Spinal cord (tissue), 9 donors: ENCODE measurements at regions not wholly inside any gene's neighbourhood (a gene's known extent, or its start where the extent isn't known, plus 50 kb on each side); places are given as distances from the start of the nearest gene placed in this dataset.

Source experiments
- DNase-seq, 6 donors: peaks; one replicate each; pipeline versions ENCODE4 v3.0.0 to v3.0.0-alpha.2; 2013 to 2015; ENCODE audit warnings: low spot score in 6 of 6, low read depth in 4 of 6
- H3K27ac ChIP-seq: one replicate; pipeline ENCODE4 v1.5.1; 2013; ENCODE audit warnings: low read depth, low read length, control low read depth
- H3K27me3 ChIP-seq: one replicate; pipeline ENCODE4 v1.6.1; 2013; ENCODE audit warnings: low read length; ENCODE audit not compliant: control insufficient read depth, insufficient read depth
- H3K36me3 ChIP-seq: one replicate; pipeline ENCODE4 v1.6.1; 2013; ENCODE audit warnings: low read length; ENCODE audit not compliant: control insufficient read depth, insufficient read depth
- H3K4me1 ChIP-seq: one replicate; pipeline ENCODE4 v1.6.1; 2013; ENCODE audit warnings: low read length; ENCODE audit not compliant: control insufficient read depth, insufficient read depth
- H3K4me3 ChIP-seq: one replicate; pipeline ENCODE4 v1.5.1; 2013; ENCODE audit warnings: low read depth, low read length, control low read depth
- H3K9me3 ChIP-seq: one replicate; pipeline ENCODE4 v1.6.1; 2013; ENCODE audit warnings: low read length; ENCODE audit not compliant: control insufficient read depth, insufficient read depth
- WGBS: methylation state at CpG from one replicate; pipeline ENCODE4 v1.1.5; 2013; ENCODE audit warnings: missing lambda C conversion rate; ENCODE audit not compliant: insufficient coverage; 5-methylcytosine and 5-hydroxymethylcytosine counted together
- donor health status: healthy.

- Histone ChIP-seq H3K27me3 (no peaks in the 10 kb centered on the region), H3K9me3 (no peaks in the 10 kb centered on the region), H3K4me1 (no peaks in the 10 kb centered on the region), H3K4me3 (no peak overlapping the region), H3K27ac (no peak overlapping the region), H3K36me3 (no peaks in the 10 kb centered on the region)
- DNase-seq: no peak
- 82% methylated on average over 5 of the region's 5 CpGs for WGBS
Observed at GRCh38 chr4:101458473-101458872, 111.1 kb upstream of the PPP3CA start.

GRCh38 chr4:101451086-101451485 is 103.8 kb upstream of the PPP3CA start:
- H3K9me3 ChIP-seq: no peaks in the 10 kb centered on the region
- 71% methylated on average over 1 of the region's 1 CpG for WGBS
- no peak for DNase-seq
- H3K27ac ChIP-seq: no peak overlapping the region
- no peaks in the 10 kb centered on the region for H3K27me3 ChIP-seq
- no peaks in the 10 kb centered on the region for H3K36me3 ChIP-seq
- H3K4me1 ChIP-seq: no peaks in the 10 kb centered on the region
- H3K4me3 ChIP-seq: no peak overlapping the region

- no peaks in the 10 kb centered on the region for H3K9me3 ChIP-seq
- no peak overlapping the region for H3K27ac ChIP-seq
- H3K27me3 ChIP-seq: no peaks in the 10 kb centered on the region
- DNase-seq: no peak
- H3K36me3 ChIP-seq: no peaks in the 10 kb centered on the region
- no peaks in the 10 kb centered on the region for H3K4me1 ChIP-seq
- no peak overlapping the region for H3K4me3 ChIP-seq
- 64% methylated on average over 1 of the region's 3 CpGs for WGBS
Observed at GRCh38 chr4:101441446-101441845, 94.1 kb upstream of the PPP3CA start.

- WGBS: no CpG with 5 or more reads among the region's 2 CpGs
- Histone ChIP-seq H3K9me3 (no peaks in the 10 kb centered on the region), H3K36me3 (no peaks in the 10 kb centered on the region), H3K4me3 (no peak overlapping the region), H3K27ac (no peak overlapping the region), H3K4me1 (no peaks in the 10 kb centered on the region), H3K27me3 (no peaks in the 10 kb centered on the region)
- DNase-seq: peak in 5 of 6 donors; percentile 4 to 87 (median 27)
Observed at GRCh38 chr4:101439926-101440325, 92.6 kb upstream of the PPP3CA start.

GRCh38 chr4:101421386-101421785 is 74.1 kb upstream of the PPP3CA start:
- H3K36me3 ChIP-seq: no peaks in the 10 kb centered on the region

GRCh38 chr4:101420661-101421060 is 73.3 kb upstream of the PPP3CA start:
- DNase-seq: no peak
- H3K27ac ChIP-seq: no peak overlapping the region
- H3K36me3 ChIP-seq: no peaks in the 10 kb centered on the region
- H3K27me3 ChIP-seq: no peaks in the 10 kb centered on the region
- H3K4me3 ChIP-seq: no peak overlapping the region
- H3K9me3 ChIP-seq: no peaks in the 10 kb centered on the region
- no peaks in the 10 kb centered on the region for H3K4me1 ChIP-seq

More at GRCh38 chr4:101421386-101421785, 74.1 kb upstream of the PPP3CA start:
- no peak for DNase-seq
- Histone ChIP-seq H3K9me3 (no peaks in the 10 kb centered on the region), H3K27me3 (no peaks in the 10 kb centered on the region), H3K4me3 (no peak overlapping the region), H3K27ac (no peak overlapping the region), H3K4me1 (no peaks in the 10 kb centered on the region)
- WGBS: no CpG with 5 or more reads among the region's 2 CpGs

GRCh38 chr4:101419336-101420135 is 72.2 kb upstream of the PPP3CA start:
- no peak overlapping the region for H3K4me3 ChIP-seq
- no peaks in the 10 kb centered on the region for H3K9me3 ChIP-seq
- H3K36me3 ChIP-seq: no peaks in the 10 kb centered on the region
- H3K27me3 ChIP-seq: no peaks in the 10 kb centered on the region
- DNase-seq: peak in 2 of 6 donors; percentile 16 to 19
- no peaks in the 10 kb centered on the region for H3K4me1 ChIP-seq
- 25% methylated on average over 2 of the region's 5 CpGs for WGBS
- H3K27ac ChIP-seq: no peak overlapping the region

- no peaks in the 10 kb centered on the region for H3K4me1 ChIP-seq
- H3K9me3 ChIP-seq: no peaks in the 10 kb centered on the region
- no CpG with 5 or more reads among the region's 2 CpGs for WGBS
- no peak overlapping the region for H3K4me3 ChIP-seq
- H3K27ac ChIP-seq: no peak overlapping the region
- H3K36me3 ChIP-seq: no peaks in the 10 kb centered on the region
- H3K27me3 ChIP-seq: no peaks in the 10 kb centered on the region
- no peak for DNase-seq
Observed at GRCh38 chr4:101418466-101418865, 71.1 kb upstream of the PPP3CA start.

GRCh38 chr4:101418055-101418454 is 70.7 kb upstream of the PPP3CA start:
- Histone ChIP-seq H3K9me3 (no peaks in the 10 kb centered on the region), H3K36me3 (no peaks in the 10 kb centered on the region), H3K4me3 (no peak overlapping the region), H3K27ac (no peak overlapping the region), H3K27me3 (no peaks in the 10 kb centered on the region), H3K4me1 (no peaks in the 10 kb centered on the region)
- no peak for DNase-seq
- 100% methylated on average over 1 of the region's 2 CpGs for WGBS

GRCh38 chr4:101417046-101417445 is 69.7 kb upstream of the PPP3CA start:
- DNase-seq: no peak
- Histone ChIP-seq H3K36me3 (no peaks in the 10 kb centered on the region), H3K27me3 (no peaks in the 10 kb centered on the region), H3K4me3 (no peak overlapping the region), H3K27ac (no peak overlapping the region), H3K9me3 (no peaks in the 10 kb centered on the region), H3K4me1 (no peaks in the 10 kb centered on the region)
- WGBS: 93% methylated on average over 6 of the region's 6 CpGs
